Right atrium auricular region (tissue), 2 donors: ENCODE measurements at regions not wholly inside any gene's neighbourhood (a gene's known extent, or its start where the extent isn't known, plus 50 kb on each side); places are given as distances from the start of the nearest gene placed in this dataset.

ENCODE experiments used
- DNase-seq: peaks from one replicate; pipeline ENCODE4 v3.0.0-alpha.2; 2019; ENCODE audit warnings: low spot score
- H3K27ac ChIP-seq, 2 donors: fragments of 200-600 bp; sonication (generic); 1 replicate in 1 of 2; 2 replicates in 1 of 2; pipeline ENCODE4 v1.5.1; 2016 to 2019
- H3K27me3 ChIP-seq, 2 donors: fragments of 200-600 bp; sonication (generic); one replicate each; pipeline versions ENCODE4 v1.5.1 to v1.6.0; 2017 to 2019
- H3K36me3 ChIP-seq: fragments of 200-600 bp; sonication (generic); one replicate; pipeline ENCODE4 v1.5.1; 2016
- H3K4me1 ChIP-seq, 2 donors: fragments of 200-600 bp; sonication (generic); one replicate each; pipeline versions ENCODE4 v1.5.1 to v1.6.0; 2017 to 2019
- H3K4me3 ChIP-seq, 2 donors: fragments of 200-600 bp; sonication (generic); 1 replicate in 1 of 2; 2 replicates in 1 of 2; pipeline ENCODE4 v1.5.1; 2017 to 2019; ENCODE audit warnings: mild to moderate bottlenecking in 1 of 2, moderate library complexity in 1 of 2
- H3K9me3 ChIP-seq, 2 donors: fragments of 200-600 bp; sonication (generic); one replicate each; pipeline ENCODE4 v1.5.1; 2019
- TF ChIP-seq, protein P1 (sequence below), 2 donors: fragments of 200-600 bp; sonication (generic); IDR thresholded peaks; one replicate each; pipeline ENCODE4 v1.5.1; 2019; ENCODE audit warnings: antibody characterized with exemption in 2 of 2

DNA sequence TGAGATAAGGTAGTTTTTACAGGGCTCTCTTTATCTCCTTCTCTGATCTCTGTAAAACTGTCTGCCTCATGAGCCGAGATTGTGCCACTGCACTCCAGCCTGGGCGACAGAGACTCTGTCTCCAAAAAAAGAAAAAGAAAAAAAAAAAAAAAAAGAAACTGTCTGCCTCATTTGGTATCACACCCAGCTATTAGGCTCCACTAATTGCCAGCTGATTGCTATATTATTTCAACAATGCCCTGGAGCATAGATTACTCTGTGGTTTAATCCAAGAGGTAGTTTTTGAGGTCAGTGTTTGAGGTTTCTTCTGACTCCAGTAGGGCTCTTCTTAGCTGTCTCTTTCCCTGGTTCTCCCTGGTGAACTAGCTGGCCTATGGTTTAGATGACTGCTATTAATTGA lies 268.1 kb upstream of the PLPP4 start:
- no peak overlapping the region for H3K27ac ChIP-seq
- no peaks in the 10 kb centered on the region for H3K9me3 ChIP-seq
- no peaks in the 10 kb centered on the region for H3K27me3 ChIP-seq
- H3K4me3 ChIP-seq = no peak overlapping the region
- H3K36me3 ChIP-seq = no peaks in the 10 kb centered on the region
- TF ChIP-seq, protein P1, sequence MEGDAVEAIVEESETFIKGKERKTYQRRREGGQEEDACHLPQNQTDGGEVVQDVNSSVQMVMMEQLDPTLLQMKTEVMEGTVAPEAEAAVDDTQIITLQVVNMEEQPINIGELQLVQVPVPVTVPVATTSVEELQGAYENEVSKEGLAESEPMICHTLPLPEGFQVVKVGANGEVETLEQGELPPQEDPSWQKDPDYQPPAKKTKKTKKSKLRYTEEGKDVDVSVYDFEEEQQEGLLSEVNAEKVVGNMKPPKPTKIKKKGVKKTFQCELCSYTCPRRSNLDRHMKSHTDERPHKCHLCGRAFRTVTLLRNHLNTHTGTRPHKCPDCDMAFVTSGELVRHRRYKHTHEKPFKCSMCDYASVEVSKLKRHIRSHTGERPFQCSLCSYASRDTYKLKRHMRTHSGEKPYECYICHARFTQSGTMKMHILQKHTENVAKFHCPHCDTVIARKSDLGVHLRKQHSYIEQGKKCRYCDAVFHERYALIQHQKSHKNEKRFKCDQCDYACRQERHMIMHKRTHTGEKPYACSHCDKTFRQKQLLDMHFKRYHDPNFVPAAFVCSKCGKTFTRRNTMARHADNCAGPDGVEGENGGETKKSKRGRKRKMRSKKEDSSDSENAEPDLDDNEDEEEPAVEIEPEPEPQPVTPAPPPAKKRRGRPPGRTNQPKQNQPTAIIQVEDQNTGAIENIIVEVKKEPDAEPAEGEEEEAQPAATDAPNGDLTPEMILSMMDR (IDR thresholded peaks at IDR 0.05) = no peak
- no peaks in the 10 kb centered on the region for H3K4me1 ChIP-seq
- no peak for DNase-seq

DNA sequence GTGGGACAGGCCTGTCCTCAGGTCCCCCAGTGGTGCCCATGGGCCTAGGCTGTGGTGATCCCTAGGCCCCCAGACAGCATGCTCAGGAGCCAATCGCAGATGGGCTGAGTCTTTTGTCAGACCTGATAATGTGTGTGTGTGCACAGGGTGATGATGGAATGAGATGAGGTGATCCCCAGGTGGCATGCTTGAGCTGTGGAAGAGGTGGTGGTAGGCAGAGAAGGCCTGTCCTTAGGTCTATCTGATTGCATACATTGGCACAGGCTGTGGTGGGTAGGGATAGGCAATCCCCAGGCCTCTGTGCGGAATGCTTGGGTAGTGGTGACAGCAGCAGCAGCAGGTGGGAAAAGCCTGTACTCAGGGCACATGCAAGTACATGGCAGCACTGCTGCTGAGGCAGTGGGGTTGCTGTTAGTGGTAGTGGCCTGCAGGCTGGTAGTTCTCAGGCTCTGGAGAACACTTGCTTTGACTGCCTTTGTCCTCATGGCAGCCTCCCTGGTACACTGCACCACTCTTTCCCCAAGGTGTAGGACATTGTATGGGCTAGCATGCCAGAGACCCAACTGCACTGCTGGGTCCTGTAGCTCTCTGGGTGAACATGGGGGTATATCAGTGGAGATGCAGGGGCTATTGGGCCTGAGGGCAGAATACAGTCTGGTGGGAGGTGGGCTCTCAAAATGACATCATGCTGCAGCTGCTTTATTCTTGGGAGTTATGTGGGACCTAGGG lies 260.9 kb upstream of the PLPP4 start:
- no peaks in the 10 kb centered on the region for H3K36me3 ChIP-seq
- H3K4me3 ChIP-seq = no peak overlapping the region
- H3K4me1 ChIP-seq = no peaks in the 10 kb centered on the region
- no peaks in the 10 kb centered on the region for H3K9me3 ChIP-seq
- TF ChIP-seq, protein P1 (IDR thresholded peaks at IDR 0.05) = no peak
- no peaks in the 10 kb centered on the region for H3K27me3 ChIP-seq
- DNase-seq = no peak
- no peak overlapping the region for H3K27ac ChIP-seq

DNA sequence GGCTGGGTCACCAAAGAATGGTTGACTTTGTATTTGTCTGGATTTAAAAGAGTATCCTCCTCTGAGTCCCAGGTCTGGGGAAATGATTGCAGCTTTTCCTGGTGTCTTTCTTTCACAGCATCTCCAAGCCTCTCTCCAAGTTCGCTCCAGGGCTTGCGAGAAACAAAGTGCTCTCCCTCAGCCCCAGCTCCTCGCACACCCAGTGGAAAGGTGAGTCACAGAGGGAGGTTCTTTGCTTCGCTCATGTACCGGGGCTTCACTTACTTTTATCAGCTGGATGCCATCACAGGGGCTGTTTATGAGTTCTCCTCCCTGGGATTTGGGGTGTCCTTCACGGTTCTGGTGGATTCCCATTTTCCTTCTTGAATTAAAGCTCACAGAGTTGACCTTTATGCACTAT lies 252.2 kb upstream of the PLPP4 start:
- TF ChIP-seq, protein P1 (IDR thresholded peaks at IDR 0.05) = no peak
- H3K9me3 ChIP-seq = no peaks in the 10 kb centered on the region

DNA sequence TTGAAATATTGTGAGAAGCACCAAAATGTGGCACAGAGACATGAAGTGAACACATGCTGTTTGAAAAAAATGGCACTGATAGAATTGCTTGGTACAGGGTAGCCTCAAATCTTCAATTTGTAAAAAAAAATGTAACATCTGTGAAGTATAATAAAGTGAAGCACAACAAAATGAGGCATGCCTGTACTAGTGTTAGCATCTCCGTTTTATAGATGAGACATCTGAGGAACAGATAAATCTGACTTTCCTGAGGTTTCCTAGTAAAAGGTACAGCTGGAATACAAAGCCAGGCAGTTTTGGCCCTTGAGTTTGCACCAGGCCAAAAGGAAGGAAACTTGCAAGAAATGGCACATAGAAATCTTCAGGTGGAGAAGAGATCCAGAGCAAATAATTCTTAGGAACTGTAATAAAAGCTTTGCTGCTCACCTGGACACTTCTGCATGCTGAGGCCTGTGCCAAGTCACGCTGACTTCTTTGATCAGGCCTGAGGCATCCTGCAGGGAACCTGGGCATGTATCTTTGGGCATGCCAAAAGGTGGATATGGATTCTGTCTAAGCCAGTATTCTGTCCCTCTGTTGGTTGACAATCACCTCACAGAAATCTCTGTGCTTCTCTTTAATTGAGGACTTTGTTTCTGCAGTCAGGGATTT lies 251.5 kb upstream of the PLPP4 start:
- Histone ChIP-seq H3K4me3 (no peak overlapping the region), H3K9me3 (no peaks in the 10 kb centered on the region), H3K27me3 (no peaks in the 10 kb centered on the region), H3K27ac (no peak overlapping the region), H3K36me3 (no peaks in the 10 kb centered on the region), H3K4me1 (no peaks in the 10 kb centered on the region)
- no peak for DNase-seq
- TF ChIP-seq, protein P1 (IDR thresholded peaks at IDR 0.05) = no peak

More for the DNA sequence above, 252.2 kb upstream of the PLPP4 start:
- no peaks in the 10 kb centered on the region for H3K36me3 ChIP-seq
- H3K4me1 ChIP-seq = no peaks in the 10 kb centered on the region
- no peak for DNase-seq
- no peak overlapping the region for H3K27ac ChIP-seq
- no peak overlapping the region for H3K4me3 ChIP-seq
- no peaks in the 10 kb centered on the region for H3K27me3 ChIP-seq

DNA sequence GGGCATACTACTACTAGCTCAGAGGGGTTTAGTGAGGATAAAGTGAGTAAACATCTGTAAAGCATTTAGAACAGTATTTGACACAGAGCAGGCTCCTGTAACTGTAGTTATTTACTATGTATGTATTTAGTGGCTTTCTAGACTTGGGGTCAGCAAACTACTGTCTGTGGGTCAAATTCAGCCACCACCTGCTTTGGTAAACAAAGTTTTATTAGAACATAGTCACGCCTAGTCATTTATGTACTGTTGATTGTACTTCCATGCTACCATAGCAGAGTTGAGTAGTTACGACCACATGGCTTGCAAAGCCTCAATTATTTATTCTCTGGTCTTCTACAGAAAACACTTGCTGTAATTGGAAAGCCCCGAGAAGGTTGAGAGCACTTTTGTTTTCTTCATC lies 248.5 kb upstream of the PLPP4 start:
- Histone ChIP-seq H3K27ac (no peak overlapping the region), H3K9me3 (peaks cover 0 to 5% of the 10 kb centered on the region in 2 donors), H3K36me3 (no peaks in the 10 kb centered on the region), H3K4me1 (no peaks in the 10 kb centered on the region), H3K27me3 (no peaks in the 10 kb centered on the region), H3K4me3 (no peak overlapping the region)
- TF ChIP-seq, protein P1 (IDR thresholded peaks at IDR 0.05) = no peak
- DNase-seq = no peak
